C4-2B (cell line): ENCODE measurements at regions not wholly inside any gene's neighbourhood (a gene's known extent, or its start where the extent isn't known, plus 50 kb on each side); places are given as distances from the start of the nearest gene placed in this dataset.

Experiments
- CTCF ChIP-seq: fragments of 450-650 bp; conservative IDR thresholded peaks from 2 replicates; pipeline ENCODE4 v1.5.1; 2017; ENCODE audit warnings: mild to moderate bottlenecking
- ZFX ChIP-seq: fragments of 450-650 bp; IDR thresholded peaks from 2 replicates; pipeline ENCODE4 v1.6.1; 2017

DNA sequence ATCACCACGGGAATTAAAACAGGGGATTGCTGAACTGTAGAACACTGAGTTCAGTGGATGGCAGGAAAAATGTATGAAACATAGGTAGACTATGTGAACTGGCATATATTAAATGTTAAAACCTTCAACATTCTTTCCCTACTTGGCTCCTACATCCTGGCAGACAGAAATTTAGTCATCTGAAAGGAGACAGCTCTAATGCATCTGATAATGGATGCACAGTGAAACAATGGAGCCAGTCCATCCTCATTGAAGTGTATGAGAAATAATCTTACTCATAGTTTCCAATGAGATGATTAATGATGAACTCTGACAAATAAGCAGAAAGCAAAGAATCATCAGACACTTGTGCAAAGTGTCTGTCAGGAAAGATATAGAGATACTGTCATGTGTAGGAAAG is 1629.7 kb upstream of the TMEFF2 start:
- no peak for TF ChIP-seq CTCF
- TF ChIP-seq ZFX: no peak
